ENCODE measurements at regions not wholly inside any gene's neighbourhood (a gene's known extent, or its start where the extent isn't known, plus 50 kb on each side); places are given as distances from the start of the nearest gene placed in this dataset.

GRCh38 chr7:4319280-4319679 lies 362.8 kb upstream of the FOXK1 start:
- Mint-ChIP-seq H3K27ac (ENCODE audit: unreplicated experiment) (no peak overlapping the region), H3K36me3 (ENCODE audit: low read depth, unreplicated experiment) (no peaks in the 10 kb centered on the region), H3K9me3 (ENCODE audit: unreplicated experiment) (peaks cover 33% of the 10 kb centered on the region), H3K4me1 (ENCODE audit: unreplicated experiment) (no peaks in the 10 kb centered on the region), H3K4me3 (ENCODE audit: unreplicated experiment) (no peak overlapping the region), H3K27me3 (ENCODE audit: unreplicated experiment) (no peaks in the 10 kb centered on the region)
- TF ChIP-seq CTCF (IDR thresholded peaks at IDR 0.05; ENCODE audit: unreplicated experiment) = no peak
- no peak for DNase-seq (ENCODE audit: low spot score)

GRCh38 chr7:4325732-4326131 lies 356.4 kb upstream of the FOXK1 start:
- H3K4me1 Mint-ChIP-seq (ENCODE audit: unreplicated experiment) = no peaks in the 10 kb centered on the region
- H3K4me3 Mint-ChIP-seq (ENCODE audit: unreplicated experiment) = no peak overlapping the region
- no peaks in the 10 kb centered on the region for H3K9me3 Mint-ChIP-seq (ENCODE audit: unreplicated experiment)
- DNase-seq (ENCODE audit: low spot score) = no peak
- no peak overlapping the region for H3K27ac Mint-ChIP-seq (ENCODE audit: unreplicated experiment)
- no peaks in the 10 kb centered on the region for H3K27me3 Mint-ChIP-seq (ENCODE audit: unreplicated experiment)
- no peak for TF ChIP-seq CTCF (IDR thresholded peaks at IDR 0.05; ENCODE audit: unreplicated experiment)
- H3K36me3 Mint-ChIP-seq (ENCODE audit: low read depth, unreplicated experiment) = no peaks in the 10 kb centered on the region

- no peaks in the 10 kb centered on the region for H3K36me3 Mint-ChIP-seq (ENCODE audit: low read depth, unreplicated experiment)
- TF ChIP-seq CTCF (IDR thresholded peaks at IDR 0.05; ENCODE audit: unreplicated experiment) = no peak
- H3K4me3 Mint-ChIP-seq (ENCODE audit: unreplicated experiment) = no peak overlapping the region
- no peak for DNase-seq (ENCODE audit: low spot score)
- no peak overlapping the region for H3K27ac Mint-ChIP-seq (ENCODE audit: unreplicated experiment)
- peaks cover 4% of the 10 kb centered on the region for H3K27me3 Mint-ChIP-seq (ENCODE audit: unreplicated experiment)
- peaks cover 22% of the 10 kb centered on the region for H3K9me3 Mint-ChIP-seq (ENCODE audit: unreplicated experiment)
- H3K4me1 Mint-ChIP-seq (ENCODE audit: unreplicated experiment) = no peaks in the 10 kb centered on the region
These were observed 350.4 kb upstream of the FOXK1 start for GRCh38 chr7:4331711-4332110.

GRCh38 chr7:4338556-4338955 lies 343.5 kb upstream of the FOXK1 start:
- peaks cover 7% of the 10 kb centered on the region for H3K27me3 Mint-ChIP-seq (ENCODE audit: unreplicated experiment)
- H3K36me3 Mint-ChIP-seq (ENCODE audit: low read depth, unreplicated experiment) = peaks cover 4% of the 10 kb centered on the region
- peaks cover 46% of the 10 kb centered on the region for H3K9me3 Mint-ChIP-seq (ENCODE audit: unreplicated experiment)
- no peak overlapping the region for H3K4me3 Mint-ChIP-seq (ENCODE audit: unreplicated experiment)
- DNase-seq (ENCODE audit: low spot score) = no peak
- no peak overlapping the region for H3K27ac Mint-ChIP-seq (ENCODE audit: unreplicated experiment)
- H3K4me1 Mint-ChIP-seq (ENCODE audit: unreplicated experiment) = no peaks in the 10 kb centered on the region
- no peak for TF ChIP-seq CTCF (IDR thresholded peaks at IDR 0.05; ENCODE audit: unreplicated experiment)

GRCh38 chr7:4343272-4344247 lies 338.5 kb upstream of the FOXK1 start:
- Mint-ChIP-seq H3K4me1 (ENCODE audit: unreplicated experiment) (no peaks in the 10 kb centered on the region), H3K27ac (ENCODE audit: unreplicated experiment) (no peak overlapping the region), H3K27me3 (ENCODE audit: unreplicated experiment) (peaks cover 3% of the 10 kb centered on the region), H3K36me3 (ENCODE audit: low read depth, unreplicated experiment) (peaks cover 5% of the 10 kb centered on the region), H3K9me3 (ENCODE audit: unreplicated experiment) (peaks cover 45% of the 10 kb centered on the region), H3K4me3 (ENCODE audit: unreplicated experiment) (no peak overlapping the region)
- TF ChIP-seq CTCF (IDR thresholded peaks at IDR 0.05; ENCODE audit: unreplicated experiment) = no peak
- no peak for DNase-seq (ENCODE audit: low spot score)
